ENCODE measurements at regions not wholly inside any gene's neighbourhood (a gene's known extent, or its start where the extent isn't known, plus 50 kb on each side); places are given as distances from the start of the nearest gene placed in this dataset.

- DNase-seq (ENCODE audit: low read depth): no peak
These were observed 434.5 kb upstream of the MANEA start for GRCh38 chr6:95142661-95143335.

- DNase-seq (ENCODE audit: low read depth): no peak
These were observed 433.7 kb upstream of the MANEA start for GRCh38 chr6:95143408-95144180.

GRCh38 chr6:95145457-95145856, 431.9 kb upstream of the MANEA start:
- DNase-seq (ENCODE audit: low read depth): no peak

- DNase-seq (ENCODE audit: low read depth): no peak
These were observed 417.8 kb upstream of the MANEA start for GRCh38 chr6:95159557-95159956.

GRCh38 chr6:95169775-95170174, 407.6 kb upstream of the MANEA start:
- DNase-seq (ENCODE audit: low read depth): no peak

GRCh38 chr6:95175927-95176675, 401.2 kb upstream of the MANEA start:
- DNase-seq (ENCODE audit: low read depth): no peak

GRCh38 chr6:95185874-95186273, 391.5 kb upstream of the MANEA start:
- no peak for DNase-seq (ENCODE audit: low read depth)

- no peak for DNase-seq (ENCODE audit: low read depth)
These were observed 390.6 kb upstream of the MANEA start for GRCh38 chr6:95186710-95187109.

- no peak for DNase-seq (ENCODE audit: low read depth)
These were observed 379.7 kb upstream of the MANEA start for GRCh38 chr6:95197590-95197989.

GRCh38 chr6:95203153-95203754, 374.1 kb upstream of the MANEA start:
- DNase-seq (ENCODE audit: low read depth): peak; percentile 3

- no peak for DNase-seq (ENCODE audit: low read depth)
These were observed 373.2 kb upstream of the MANEA start for GRCh38 chr6:95204178-95204577.

- no peak for DNase-seq (ENCODE audit: low read depth)
These were observed 368.7 kb upstream of the MANEA start for GRCh38 chr6:95208621-95209020.

- no peak for DNase-seq (ENCODE audit: low read depth)
These were observed 368.3 kb upstream of the MANEA start for GRCh38 chr6:95209074-95209473.

GRCh38 chr6:95216555-95216954, 360.8 kb upstream of the MANEA start:
- no peak for DNase-seq (ENCODE audit: low read depth)

GRCh38 chr6:95227351-95227750, 350.0 kb upstream of the MANEA start:
- DNase-seq (ENCODE audit: low read depth): no peak

- DNase-seq (ENCODE audit: low read depth): no peak
These were observed 348.7 kb upstream of the MANEA start for GRCh38 chr6:95228636-95229035.

- no peak for DNase-seq (ENCODE audit: low read depth)
These were observed 347.1 kb upstream of the MANEA start for GRCh38 chr6:95230071-95230740.

- no peak for DNase-seq (ENCODE audit: low read depth)
These were observed 345.9 kb upstream of the MANEA start for GRCh38 chr6:95231416-95231815.

- no peak for DNase-seq (ENCODE audit: low read depth)
These were observed 344.9 kb upstream of the MANEA start for GRCh38 chr6:95232446-95232845.

GRCh38 chr6:95233879-95234278, 343.5 kb upstream of the MANEA start:
- DNase-seq (ENCODE audit: low read depth): no peak

GRCh38 chr6:95240514-95240913, 336.8 kb upstream of the MANEA start:
- no peak for DNase-seq (ENCODE audit: low read depth)
